ENCODE measurements at regions not wholly inside any gene's neighbourhood (a gene's known extent, or its start where the extent isn't known, plus 50 kb on each side); places are given as distances from the start of the nearest gene placed in this dataset.
"Not testable (repeated sequence)": the region's sequence is repeated elsewhere in the genome, so short reads cannot be mapped to it uniquely, and the experiment has no call there.

GRCh38 chr15:39420853-39421192 lies 160.1 kb upstream of the THBS1 start:
- not testable (repeated sequence) for TF ChIP-seq TAF1 (IDR thresholded peaks at IDR 0.05; ENCODE audit: low read depth, low read length); POLR2AphosphoS5 (IDR thresholded peaks at IDR 0.05; ENCODE audit: low read depth, low read length); POLR2A (IDR thresholded peaks at IDR 0.05; ENCODE audit: low read depth, low read length); SPI1 (IDR thresholded peaks at IDR 0.05; ENCODE audit: low read depth, low read length); POU2F2 (IDR thresholded peaks at IDR 0.05; ENCODE audit: low read depth, low read length); PAX5 (IDR thresholded peaks at IDR 0.05; ENCODE audit: insufficient read depth, low read length, severe bottlenecking)
